GM12864 (cell line): ENCODE measurements at regions not wholly inside any gene's neighbourhood (a gene's known extent, or its start where the extent isn't known, plus 50 kb on each side); places are given as distances from the start of the nearest gene placed in this dataset.

Experiments
- DNase-seq: peaks from one replicate; pipeline ENCODE4 v3.0.0-alpha.2; 2011; ENCODE audit warnings: low read depth
- H3K4me3 ChIP-seq: 2 replicates; pipeline ENCODE4 v1.5.1; 2011; ENCODE audit warnings: mild to moderate bottlenecking, low read depth, low read length, control low read depth
- CTCF ChIP-seq: IDR thresholded peaks from 2 replicates; pipeline ENCODE4 v1.5.1; 2011; ENCODE audit warnings: low read depth, mild to moderate bottlenecking, moderate library complexity, low read length, control low read depth, inconsistent platforms; ENCODE audit errors: missing control alignments

GRCh38 chr10:31619531-31620061 lies 300.6 kb downstream of the ZEB1 start:
- no peak overlapping the region for H3K4me3 ChIP-seq
- TF ChIP-seq CTCF, result no peak
- DNase-seq, result no peak

- no peak for DNase-seq
- TF ChIP-seq CTCF, result no peak
- no peak overlapping the region for H3K4me3 ChIP-seq
Observed at GRCh38 chr10:31618541-31619291, 299.7 kb downstream of the ZEB1 start.

- H3K4me3 ChIP-seq, result no peak overlapping the region
- TF ChIP-seq CTCF, result no peak
- DNase-seq, result no peak
Observed at GRCh38 chr10:31617757-31618156, 298.7 kb downstream of the ZEB1 start.

GRCh38 chr10:31617133-31617532 lies 298.1 kb downstream of the ZEB1 start:
- no peak for TF ChIP-seq CTCF
- no peak for DNase-seq

GRCh38 chr10:31615129-31615528 lies 296.1 kb downstream of the ZEB1 start:
- TF ChIP-seq CTCF, result no peak
- DNase-seq, result no peak
- no peak overlapping the region for H3K4me3 ChIP-seq

More at GRCh38 chr10:31617133-31617532, 298.1 kb downstream of the ZEB1 start:
- H3K4me3 ChIP-seq, result no peak overlapping the region

GRCh38 chr10:31614611-31615010 lies 295.6 kb downstream of the ZEB1 start:
- no peak for TF ChIP-seq CTCF
- DNase-seq, result no peak
- no peak overlapping the region for H3K4me3 ChIP-seq

GRCh38 chr10:31612082-31612481 lies 293.1 kb downstream of the ZEB1 start:
- TF ChIP-seq CTCF, result no peak
- H3K4me3 ChIP-seq, result no peak overlapping the region
- DNase-seq, result no peak
